Calu3 (cell line): ENCODE measurements at regions not wholly inside any gene's neighbourhood (a gene's known extent, or its start where the extent isn't known, plus 50 kb on each side); places are given as distances from the start of the nearest gene placed in this dataset.
A peak's percentile ranks its signal among the peaks of the same experiment; 100 is the strongest.

ENCODE experiments used
- BruUV-seq: library from RNA; stranded (reverse); fragments of 400-500 nt; replicated peaks from 2 replicates; lab custom pipeline; 2021; lab: Mats Ljungman, UMichigan
- CTCF ChIA-PET: fragments of 300-600 bp; sonication (Branson Sonifier 250); formaldehyde crosslinking; loops from one replicate; lab custom pipeline; 2022; ENCODE audit warnings: antibody characterized with exemption; lab: Charles Lee
- DNase-seq: peaks from one replicate; pipeline ENCODE4 v3.0.0; 2022
- H3K27ac Mint-ChIP-seq: one replicate; pipeline ENCODE4 v1.8.0; 2022; ENCODE audit warnings: mixed read lengths; ENCODE audit not compliant: unreplicated experiment
- H3K27me3 Mint-ChIP-seq: one replicate; pipeline ENCODE4 v1.8.0; 2022; ENCODE audit warnings: mixed read lengths; ENCODE audit not compliant: unreplicated experiment
- H3K36me3 Mint-ChIP-seq: one replicate; pipeline ENCODE4 v1.8.0; 2022; ENCODE audit warnings: mild to moderate bottlenecking, moderate library complexity, mixed read lengths; ENCODE audit not compliant: insufficient read depth, unreplicated experiment
- H3K4me1 Mint-ChIP-seq: one replicate; pipeline ENCODE4 v1.8.0; 2022; ENCODE audit warnings: mild to moderate bottlenecking, low read depth, mixed read lengths; ENCODE audit not compliant: unreplicated experiment
- H3K4me3 Mint-ChIP-seq: one replicate; pipeline ENCODE4 v1.8.0; 2022; ENCODE audit warnings: mild to moderate bottlenecking, low read depth, moderate library complexity, mixed read lengths; ENCODE audit not compliant: unreplicated experiment
- H3K9me3 Mint-ChIP-seq: one replicate; pipeline ENCODE4 v1.8.0; 2022; ENCODE audit warnings: low read depth, mixed read lengths; ENCODE audit not compliant: unreplicated experiment
- intact Hi-C: fragments of 100-400 bp; cut with micrococcal nuclease; formaldehyde crosslinking; loops from one replicate; pipeline ENCODE4 v1.10.0; 2022; ENCODE audit not compliant: unreplicated experiment
- TF ChIP-seq, protein P1 (sequence below): fragments of 200-600 bp; IDR thresholded peaks from one replicate; pipeline ENCODE4 v1.8.0; 2022; ENCODE audit warnings: antibody characterized with exemption; ENCODE audit not compliant: unreplicated experiment

DNA sequence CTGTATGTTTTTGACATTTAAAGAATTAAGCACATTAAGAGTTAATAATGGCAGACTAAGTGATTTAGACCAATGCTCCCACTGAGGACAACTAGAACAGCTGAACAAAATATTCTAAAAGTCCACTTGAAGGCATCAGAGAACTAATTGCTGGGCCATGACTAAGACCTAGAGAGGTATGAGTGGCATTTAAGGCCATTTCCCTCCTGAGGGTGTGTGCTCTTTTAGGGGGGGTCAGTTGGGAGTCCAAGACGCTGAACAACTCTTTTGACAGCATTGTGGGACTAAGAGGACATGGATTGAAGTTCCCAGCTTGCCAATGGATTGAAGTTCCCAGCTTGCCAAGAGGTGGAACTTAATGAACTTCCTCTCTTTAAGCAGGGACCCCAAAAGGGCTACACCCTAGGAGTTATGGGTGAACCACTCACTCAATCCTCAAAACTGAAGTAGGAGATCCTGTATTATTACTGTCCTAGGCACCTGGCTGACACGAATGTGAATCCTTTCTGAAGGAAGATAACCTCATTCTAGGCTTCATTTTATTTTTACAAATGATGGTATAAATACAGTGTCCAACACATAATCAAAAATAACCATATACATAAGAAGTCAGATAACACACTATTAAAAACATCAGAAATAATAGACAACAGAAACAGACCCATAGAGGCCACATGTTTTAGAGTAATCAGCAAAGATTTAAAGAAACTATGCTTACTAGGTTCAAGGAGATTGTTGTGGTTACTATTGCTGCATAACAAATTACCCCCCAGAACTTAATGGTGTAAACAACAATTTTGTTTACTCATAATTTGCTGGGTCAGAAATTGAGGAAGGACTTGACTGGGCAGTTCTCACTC lies 175.1 kb downstream of the VEGFA start:
- no peaks in the 10 kb centered on the region for H3K36me3 Mint-ChIP-seq
- no peak for DNase-seq
- no TSS peak for BruUV-seq
- H3K9me3 Mint-ChIP-seq, result peaks cover 10% of the 10 kb centered on the region
- peaks cover 30% of the 10 kb centered on the region for H3K4me1 Mint-ChIP-seq
- H3K4me3 Mint-ChIP-seq, result no peak overlapping the region
- TF ChIP-seq, protein P1, sequence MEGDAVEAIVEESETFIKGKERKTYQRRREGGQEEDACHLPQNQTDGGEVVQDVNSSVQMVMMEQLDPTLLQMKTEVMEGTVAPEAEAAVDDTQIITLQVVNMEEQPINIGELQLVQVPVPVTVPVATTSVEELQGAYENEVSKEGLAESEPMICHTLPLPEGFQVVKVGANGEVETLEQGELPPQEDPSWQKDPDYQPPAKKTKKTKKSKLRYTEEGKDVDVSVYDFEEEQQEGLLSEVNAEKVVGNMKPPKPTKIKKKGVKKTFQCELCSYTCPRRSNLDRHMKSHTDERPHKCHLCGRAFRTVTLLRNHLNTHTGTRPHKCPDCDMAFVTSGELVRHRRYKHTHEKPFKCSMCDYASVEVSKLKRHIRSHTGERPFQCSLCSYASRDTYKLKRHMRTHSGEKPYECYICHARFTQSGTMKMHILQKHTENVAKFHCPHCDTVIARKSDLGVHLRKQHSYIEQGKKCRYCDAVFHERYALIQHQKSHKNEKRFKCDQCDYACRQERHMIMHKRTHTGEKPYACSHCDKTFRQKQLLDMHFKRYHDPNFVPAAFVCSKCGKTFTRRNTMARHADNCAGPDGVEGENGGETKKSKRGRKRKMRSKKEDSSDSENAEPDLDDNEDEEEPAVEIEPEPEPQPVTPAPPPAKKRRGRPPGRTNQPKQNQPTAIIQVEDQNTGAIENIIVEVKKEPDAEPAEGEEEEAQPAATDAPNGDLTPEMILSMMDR, result no peak
- H3K27ac Mint-ChIP-seq, result peak overlapping the region; percentile 41
- intact Hi-C loops, result no loop called here
- no peaks in the 10 kb centered on the region for H3K27me3 Mint-ChIP-seq
- CTCF ChIA-PET, result no interaction called here

DNA sequence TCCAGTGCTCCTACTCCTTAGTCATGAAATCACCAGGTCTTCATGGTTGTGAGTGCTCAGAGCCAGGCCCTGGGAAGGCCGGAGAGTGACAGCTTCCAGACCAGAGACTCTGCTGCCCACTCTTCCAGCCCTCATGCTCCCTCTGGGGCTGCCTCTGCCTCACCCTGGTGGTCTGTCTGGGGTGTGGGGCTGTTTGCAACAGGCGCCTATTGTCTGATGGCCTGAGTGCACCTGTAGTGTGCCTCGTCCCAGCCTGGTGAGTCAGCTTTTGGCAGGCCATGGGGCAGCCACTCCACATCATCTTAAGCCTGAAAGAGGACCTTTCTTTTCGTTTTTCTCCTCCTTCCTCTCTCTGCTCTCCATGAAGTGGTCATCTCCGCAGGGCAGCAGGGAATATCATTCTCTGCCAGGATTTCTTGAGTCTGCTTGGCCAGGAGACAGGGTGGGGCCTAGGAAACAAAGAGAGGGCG lies 173.8 kb downstream of the VEGFA start:
- Mint-ChIP-seq H3K27ac (peak overlapping the region; percentile 41), H3K4me1 (peaks cover 30% of the 10 kb centered on the region), H3K36me3 (no peaks in the 10 kb centered on the region), H3K27me3 (no peaks in the 10 kb centered on the region), H3K9me3 (peaks cover 10% of the 10 kb centered on the region), H3K4me3 (no peak overlapping the region)
- intact Hi-C loops, result no loop called here
- peak; percentile 61 for DNase-seq
- no TSS peak for BruUV-seq
- TF ChIP-seq, protein P1, result no peak
- CTCF ChIA-PET, result interaction anchor here (1.4 to 2.4 kb wide), 3 partner anchors 13 to 175 kb away, joined by 5 to 9 read pairs (median 6); no protein-coding TSS in a partner anchor

GRCh38 chr6:43943099-43943766 lies 173.2 kb downstream of the VEGFA start:
- Mint-ChIP-seq H3K4me1 (peaks cover 32% of the 10 kb centered on the region), H3K4me3 (no peak overlapping the region), H3K27me3 (no peaks in the 10 kb centered on the region), H3K9me3 (peaks cover 10% of the 10 kb centered on the region), H3K36me3 (no peaks in the 10 kb centered on the region), H3K27ac (peak overlapping the region; percentile 41)
- CTCF ChIA-PET, result interaction anchor here (1.4 to 2.4 kb wide), 3 partner anchors 13 to 175 kb away, joined by 5 to 9 read pairs (median 6); no protein-coding TSS in a partner anchor
- intact Hi-C loops, result no loop called here
- DNase-seq, result no peak
- TF ChIP-seq, protein P1, result no peak
- BruUV-seq, result no TSS peak

GRCh38 chr6:43942616-43943015 lies 172.6 kb downstream of the VEGFA start:
- intact Hi-C loops, result no loop called here
- peak overlapping the region; percentile 8 for H3K27ac Mint-ChIP-seq
- no peaks in the 10 kb centered on the region for H3K27me3 Mint-ChIP-seq

More at GRCh38 chr6:43942616-43943015, 172.6 kb downstream of the VEGFA start:
- Mint-ChIP-seq H3K36me3 (no peaks in the 10 kb centered on the region), H3K4me1 (peaks cover 38% of the 10 kb centered on the region), H3K9me3 (peaks cover 10% of the 10 kb centered on the region), H3K4me3 (no peak overlapping the region)
- no TSS peak for BruUV-seq
- no peak for DNase-seq
- TF ChIP-seq, protein P1, result no peak
- CTCF ChIA-PET, result interaction anchor here (1.4 to 2.4 kb wide), 3 partner anchors 12 to 174 kb away, joined by 5 to 9 read pairs (median 6); no protein-coding TSS in a partner anchor
